ENCODE measurements at regions not wholly inside any gene's neighbourhood (a gene's known extent, or its start where the extent isn't known, plus 50 kb on each side); places are given as distances from the start of the nearest gene placed in this dataset.
"Not testable (repeated sequence)": the region's sequence is repeated elsewhere in the genome, so short reads cannot be mapped to it uniquely, and the experiment has no call there.

DNA sequence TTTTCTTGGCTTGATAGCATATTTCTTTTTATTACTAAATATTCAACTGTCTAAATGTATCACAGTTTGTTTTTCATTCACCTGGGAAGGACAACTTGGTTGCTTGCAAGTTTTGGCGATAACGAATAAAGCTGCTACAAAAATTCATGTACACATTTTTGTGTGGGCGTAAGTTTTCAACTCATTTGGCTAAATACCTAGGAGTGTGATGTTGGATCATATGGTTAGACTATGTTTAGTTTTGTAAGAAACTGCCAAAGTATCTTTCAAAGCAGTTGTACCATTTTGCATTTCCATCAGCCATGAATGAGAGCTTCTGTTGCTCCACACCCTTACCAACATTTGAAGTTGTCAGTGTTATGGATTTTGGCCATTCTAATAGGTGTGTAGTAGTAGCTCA, 428.0 kb downstream of the ACTL7B start:
- Histone ChIP-seq H3K4me3 (ENCODE audit: low read length) (no peak overlapping the region), H3F3A (ENCODE audit: control insufficient read depth, insufficient read depth) (no peaks in the 10 kb centered on the region), H3K4me1 (ENCODE audit: control insufficient read depth, low read length) (no peaks in the 10 kb centered on the region), H3K9me3 (ENCODE audit: control insufficient read depth, insufficient read depth, low read length) (no peaks in the 10 kb centered on the region), H3K36me3 (ENCODE audit: control insufficient read depth, low read length) (no peaks in the 10 kb centered on the region), H3K27me3 (ENCODE audit: control insufficient read depth, low read length) (no peaks in the 10 kb centered on the region), H3K4me2 (ENCODE audit: low read length) (no peak overlapping the region), H3K79me2 (ENCODE audit: control insufficient read depth, low read length) (no peaks in the 10 kb centered on the region), H3K9me2 (replicated peaks; ENCODE audit: control insufficient read depth, low read length) (no peaks in the 10 kb centered on the region), H3K27ac (ENCODE audit: low read depth, low read length) (no peak overlapping the region), H4K20me1 (ENCODE audit: control insufficient read depth, insufficient read depth, low read depth, low read length) (no peaks in the 10 kb centered on the region)
- no peak for TF ChIP-seq EZH2phosphoT487 (IDR thresholded peaks at IDR 0.05; ENCODE audit: borderline replicate concordance, low read length)
- TF ChIP-seq, protein P1, sequence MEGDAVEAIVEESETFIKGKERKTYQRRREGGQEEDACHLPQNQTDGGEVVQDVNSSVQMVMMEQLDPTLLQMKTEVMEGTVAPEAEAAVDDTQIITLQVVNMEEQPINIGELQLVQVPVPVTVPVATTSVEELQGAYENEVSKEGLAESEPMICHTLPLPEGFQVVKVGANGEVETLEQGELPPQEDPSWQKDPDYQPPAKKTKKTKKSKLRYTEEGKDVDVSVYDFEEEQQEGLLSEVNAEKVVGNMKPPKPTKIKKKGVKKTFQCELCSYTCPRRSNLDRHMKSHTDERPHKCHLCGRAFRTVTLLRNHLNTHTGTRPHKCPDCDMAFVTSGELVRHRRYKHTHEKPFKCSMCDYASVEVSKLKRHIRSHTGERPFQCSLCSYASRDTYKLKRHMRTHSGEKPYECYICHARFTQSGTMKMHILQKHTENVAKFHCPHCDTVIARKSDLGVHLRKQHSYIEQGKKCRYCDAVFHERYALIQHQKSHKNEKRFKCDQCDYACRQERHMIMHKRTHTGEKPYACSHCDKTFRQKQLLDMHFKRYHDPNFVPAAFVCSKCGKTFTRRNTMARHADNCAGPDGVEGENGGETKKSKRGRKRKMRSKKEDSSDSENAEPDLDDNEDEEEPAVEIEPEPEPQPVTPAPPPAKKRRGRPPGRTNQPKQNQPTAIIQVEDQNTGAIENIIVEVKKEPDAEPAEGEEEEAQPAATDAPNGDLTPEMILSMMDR (IDR thresholded peaks at IDR 0.05; ENCODE audit: low read depth, low read length, poor library complexity, severe bottlenecking) = no peak

DNA sequence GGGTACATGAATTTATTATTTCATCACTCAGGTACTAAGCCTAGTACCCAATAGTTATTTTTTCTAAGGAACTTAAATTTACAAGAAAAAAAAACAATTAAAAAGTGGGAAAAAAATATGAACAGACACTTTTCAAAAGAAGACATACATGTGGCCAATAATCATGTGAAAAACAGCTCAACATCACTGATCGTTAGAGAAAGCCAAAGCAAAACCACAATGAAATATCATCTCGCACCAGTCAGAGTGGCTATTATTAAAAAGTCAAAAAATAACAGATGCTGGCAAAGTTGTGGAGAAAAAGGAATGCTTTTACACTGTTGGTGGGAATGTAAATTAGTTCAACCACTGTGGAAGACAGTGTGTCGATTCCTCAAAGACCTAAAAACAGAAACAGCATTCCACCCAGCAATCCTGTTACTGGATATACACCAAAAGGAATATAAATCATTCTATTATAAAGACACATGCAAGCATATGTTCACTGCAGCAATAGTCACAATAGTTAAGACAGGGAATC, 429.3 kb downstream of the ACTL7B start:
- H3K4me2 ChIP-seq (ENCODE audit: low read length); H4K20me1 ChIP-seq (ENCODE audit: control insufficient read depth, insufficient read depth, low read depth, low read length); H3K9me3 ChIP-seq (ENCODE audit: control insufficient read depth, insufficient read depth, low read length); H3K27me3 ChIP-seq (ENCODE audit: control insufficient read depth, low read length); H3K27ac ChIP-seq (ENCODE audit: low read depth, low read length); H3K36me3 ChIP-seq (ENCODE audit: control insufficient read depth, low read length); H3K4me1 ChIP-seq (ENCODE audit: control insufficient read depth, low read length); H3K9me2 ChIP-seq (replicated peaks; ENCODE audit: control insufficient read depth, low read length); H3K79me2 ChIP-seq (ENCODE audit: control insufficient read depth, low read length); H3K4me3 ChIP-seq (ENCODE audit: low read length); H3F3A ChIP-seq (ENCODE audit: control insufficient read depth, insufficient read depth): not testable (repeated sequence)

DNA sequence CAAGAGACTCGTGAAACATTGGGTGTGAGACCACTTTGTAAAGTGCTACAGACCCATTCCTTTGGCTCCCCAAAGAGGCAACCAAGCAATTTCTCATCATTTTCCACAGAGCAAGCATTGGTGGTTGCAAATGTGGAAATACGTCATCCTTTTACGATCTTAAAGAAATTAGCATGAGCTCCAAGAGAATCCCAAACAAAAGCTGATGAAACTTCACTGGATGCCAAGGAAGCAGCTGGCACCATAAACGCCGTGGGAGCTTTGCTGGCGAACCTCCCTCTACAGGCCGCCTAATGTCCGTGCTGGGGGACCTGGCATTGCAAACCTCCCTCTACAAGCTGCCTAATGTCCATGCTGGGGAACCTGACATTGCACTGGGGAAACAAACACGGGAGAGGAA, 432.4 kb downstream of the ACTL7B start:
- TF ChIP-seq EZH2phosphoT487 (IDR thresholded peaks at IDR 0.05; ENCODE audit: borderline replicate concordance, low read length) = no peak
- TF ChIP-seq, protein P1 (IDR thresholded peaks at IDR 0.05; ENCODE audit: low read depth, low read length, poor library complexity, severe bottlenecking) = no peak
- no peaks in the 10 kb centered on the region for H3K9me2 ChIP-seq (replicated peaks; ENCODE audit: control insufficient read depth, low read length)
- no peak overlapping the region for H3K27ac ChIP-seq (ENCODE audit: low read depth, low read length)
- no peaks in the 10 kb centered on the region for H4K20me1 ChIP-seq (ENCODE audit: control insufficient read depth, insufficient read depth, low read depth, low read length)
- no peak overlapping the region for H3K4me3 ChIP-seq (ENCODE audit: low read length)
- H3F3A ChIP-seq (ENCODE audit: control insufficient read depth, insufficient read depth) = no peaks in the 10 kb centered on the region
- H3K4me2 ChIP-seq (ENCODE audit: low read length) = no peak overlapping the region
- no peaks in the 10 kb centered on the region for H3K27me3 ChIP-seq (ENCODE audit: control insufficient read depth, low read length)
- H3K9me3 ChIP-seq (ENCODE audit: control insufficient read depth, insufficient read depth, low read length) = no peaks in the 10 kb centered on the region
- H3K79me2 ChIP-seq (ENCODE audit: control insufficient read depth, low read length) = no peaks in the 10 kb centered on the region
- no peaks in the 10 kb centered on the region for H3K4me1 ChIP-seq (ENCODE audit: control insufficient read depth, low read length)
- H3K36me3 ChIP-seq (ENCODE audit: control insufficient read depth, low read length) = no peaks in the 10 kb centered on the region

DNA sequence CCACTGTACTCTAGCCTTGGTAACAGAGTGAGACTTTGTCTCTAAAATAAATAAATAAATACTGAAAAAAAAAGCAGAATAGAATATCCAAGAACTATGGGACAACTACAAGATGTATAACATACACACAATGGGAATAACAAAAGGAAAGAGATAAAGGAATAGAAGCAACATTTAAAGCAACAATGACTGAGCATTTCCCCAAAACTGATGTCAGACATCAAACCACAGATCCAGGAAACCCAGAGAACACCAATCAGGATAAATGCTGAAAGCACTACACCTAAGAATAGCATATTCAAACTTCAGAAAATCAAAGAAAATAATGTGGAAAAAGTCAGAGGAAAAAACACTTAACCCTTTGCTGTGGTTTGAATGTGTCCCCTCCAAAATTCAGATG, 436.4 kb downstream of the ACTL7B start:
- Histone ChIP-seq H3F3A (ENCODE audit: control insufficient read depth, insufficient read depth) (no peaks in the 10 kb centered on the region), H3K4me3 (ENCODE audit: low read length) (no peak overlapping the region), H3K36me3 (ENCODE audit: control insufficient read depth, low read length) (no peaks in the 10 kb centered on the region), H3K4me1 (ENCODE audit: control insufficient read depth, low read length) (no peaks in the 10 kb centered on the region), H3K27me3 (ENCODE audit: control insufficient read depth, low read length) (no peaks in the 10 kb centered on the region), H3K9me2 (replicated peaks; ENCODE audit: control insufficient read depth, low read length) (no peaks in the 10 kb centered on the region), H3K4me2 (ENCODE audit: low read length) (no peak overlapping the region), H4K20me1 (ENCODE audit: control insufficient read depth, insufficient read depth, low read depth, low read length) (no peaks in the 10 kb centered on the region), H3K79me2 (ENCODE audit: control insufficient read depth, low read length) (no peaks in the 10 kb centered on the region), H3K27ac (ENCODE audit: low read depth, low read length) (no peak overlapping the region), H3K9me3 (ENCODE audit: control insufficient read depth, insufficient read depth, low read length) (no peaks in the 10 kb centered on the region)
- no peak for TF ChIP-seq EZH2phosphoT487 (IDR thresholded peaks at IDR 0.05; ENCODE audit: borderline replicate concordance, low read length)
- TF ChIP-seq, protein P1 (IDR thresholded peaks at IDR 0.05; ENCODE audit: low read depth, low read length, poor library complexity, severe bottlenecking) = no peak
